K562 (cell line): ENCODE measurements at regions not wholly inside any gene's neighbourhood (a gene's known extent, or its start where the extent isn't known, plus 50 kb on each side); places are given as distances from the start of the nearest gene placed in this dataset.

Source experiments
- ATAC-seq: fragments of 200-7000 bp; cut with Tn5 transposase; 3 replicates; pipeline ENCODE4 v1.9.1; 2020; ENCODE audit warnings: moderate library complexity
- BruUV-seq: library from RNA; stranded (reverse); fragments of 400-500 nt; replicated peaks from 2 replicates; lab custom pipeline; 2021; lab: Mats Ljungman, UMichigan
- CTCF ChIA-PET: fragments of 300-600 bp; formaldehyde crosslinking; extraction: SDS; loops from one replicate; lab custom pipeline; 2021; ENCODE audit warnings: low intra/inter-chr PET ratio; lab: Yijun Ruan, JAX
- POLR2A ChIA-PET: fragments of 300-600, 350-650 bp; sonication (Branson Sonifier 250); formaldehyde crosslinking; extraction: SDS; loops from one replicate; lab custom pipeline; 2021; ENCODE audit warnings: antibody characterized with exemption, inconsistent platforms; lab: Yijun Ruan, JAX
- DNase-seq, 4 experiments: peaks; one replicate each; pipeline versions ENCODE4 v3.0.0 to v3.0.0-alpha.2; 2011 to 2018; ENCODE audit warnings: low spot score in 3 of 4, mixed read lengths in 3 of 4; ENCODE audit errors: extremely low read depth in 1 of 4
- FAIRE-seq: peaks from 2 replicates; lab custom pipeline; 2011; peaks lifted over from hg19 to GRCh38; lab: Jason Lieb, UNC
- H2AFZ ChIP-seq: 2 replicates; pipeline ENCODE4 v1.6.0; 2011; ENCODE audit warnings: low read depth, low read length, control low read depth, inconsistent platforms
- H3K27ac ChIP-seq: fragments of 200-600 bp; 3 replicates; pipeline ENCODE4 v1.8.0; 2011; ENCODE audit warnings: low read depth, mild to moderate bottlenecking, control low read depth, inconsistent platforms, low read length, moderate library complexity, mixed read lengths; ENCODE audit errors: extremely low read depth
- H3K27me3 ChIP-seq, 2 experiments: fragments of 300-600 bp in 1 of 2; 2 replicates in 1 of 2; 3 replicates in 1 of 2; pipeline versions ENCODE4 v1.6.0 to v1.8.0; 2011; ENCODE audit warnings: inconsistent platforms in 2 of 2, low read length in 2 of 2, mild to moderate bottlenecking in 1 of 2, mixed read lengths in 1 of 2, moderate library complexity in 1 of 2; ENCODE audit not compliant: control insufficient read depth in 2 of 2, insufficient read depth in 2 of 2
- H3K36me3 ChIP-seq: fragments of 300-600 bp; 3 replicates; pipeline ENCODE4 v1.8.0; 2011; ENCODE audit warnings: mild to moderate bottlenecking, low read length, inconsistent platforms; ENCODE audit not compliant: control insufficient read depth, insufficient read depth
- H3K4me1 ChIP-seq, 2 experiments: fragments of 200-600 bp in 1 of 2; replicated peaks in 1 of 2; 2 replicates in 1 of 2; 3 replicates in 1 of 2; pipeline versions ENCODE4 v1.5.1 to v1.8.0; 2011; ENCODE audit warnings: inconsistent platforms in 2 of 2, low read length in 2 of 2, mild to moderate bottlenecking in 1 of 2, mixed read lengths in 1 of 2, moderate library complexity in 1 of 2; ENCODE audit not compliant: control insufficient read depth in 2 of 2, insufficient read depth in 2 of 2
- H3K4me2 ChIP-seq: 2 replicates; pipeline ENCODE4 v1.6.1; 2011; ENCODE audit warnings: low read length, control low read depth, inconsistent platforms, mixed read lengths; ENCODE audit not compliant: insufficient read depth
- H3K4me3 ChIP-seq: fragments of 200-600 bp; sonication (generic), shearing (Covaris generic); 2 replicates; pipeline ENCODE4 v1.5.1; 2016; ENCODE audit warnings: control low read depth, inconsistent platforms
- H3K79me2 ChIP-seq: fragments of 200-600 bp; 3 replicates; pipeline ENCODE4 v1.8.0; 2011; ENCODE audit warnings: low read length, inconsistent platforms; ENCODE audit not compliant: control insufficient read depth, insufficient read depth
- H3K9ac ChIP-seq, 2 experiments: 2 replicates each; pipeline versions ENCODE4 v1.6.0 to v1.6.1; 2011; ENCODE audit warnings: low read depth in 2 of 2, low read length in 2 of 2, control low read depth in 1 of 2, inconsistent platforms in 1 of 2, mild to moderate bottlenecking in 1 of 2, mixed read lengths in 1 of 2; ENCODE audit not compliant: insufficient read depth in 1 of 2
- H3K9me1 ChIP-seq: one replicate; pipeline ENCODE4 v1.6.0; 2011; ENCODE audit warnings: inconsistent platforms, mild to moderate bottlenecking, low read length, moderate library complexity; ENCODE audit not compliant: control insufficient read depth, insufficient read depth
- H3K9me3 ChIP-seq: replicated peaks from 2 replicates; pipeline ENCODE4 v1.5.1; 2011; ENCODE audit warnings: low read depth, low read length, inconsistent platforms; ENCODE audit not compliant: control insufficient read depth, insufficient read depth
- H4K20me1 ChIP-seq: replicated peaks from 2 replicates; pipeline ENCODE4 v1.6.1; 2011; ENCODE audit warnings: low read length, inconsistent platforms, mixed read lengths; ENCODE audit not compliant: control insufficient read depth, insufficient read depth
- E2F5 ChIP-seq: sonication (generic); formaldehyde crosslinking; IDR thresholded peaks from 2 replicates; pipeline ENCODE4 v1.8.0; 2022; ENCODE audit warnings: mild to moderate bottlenecking, missing genetic modification reagents
- ZNF12 ChIP-seq: sonication (generic); formaldehyde crosslinking; IDR thresholded peaks from 2 replicates; pipeline ENCODE4 v1.4.0; 2020; ENCODE audit warnings: mild to moderate bottlenecking, missing genetic modification reagents
- WGBS: fragments of 100-300 bp; shearing (Covaris generic); methylation state at CpG from one replicate; pipeline ENCODE4 v1.1.6; 2016; ENCODE audit warnings: low coverage, mixed read lengths; ENCODE audit not compliant: insufficient coverage; ENCODE audit errors: missing lambda C conversion rate; 5-methylcytosine and 5-hydroxymethylcytosine counted together
- in situ Hi-C: fragments of 300-500 bp; cut with MboI; formaldehyde crosslinking; loops from 4 replicates; pipeline ENCODE4 v1.15.0; 2018; ENCODE audit warnings: inconsistent platforms, mixed read lengths
- intact Hi-C: fragments of 100-400 bp; cut with micrococcal nuclease; formaldehyde crosslinking; loops from 2 replicates; pipeline ENCODE4 v1.14.2; 2022
- TF ChIP-seq, protein P1 (sequence below): fragments of 450-650 bp; formaldehyde crosslinking; IDR thresholded peaks from 2 replicates; pipeline ENCODE4 v1.4.0; 2022; ENCODE audit warnings: missing genetic modification characterization

DNA sequence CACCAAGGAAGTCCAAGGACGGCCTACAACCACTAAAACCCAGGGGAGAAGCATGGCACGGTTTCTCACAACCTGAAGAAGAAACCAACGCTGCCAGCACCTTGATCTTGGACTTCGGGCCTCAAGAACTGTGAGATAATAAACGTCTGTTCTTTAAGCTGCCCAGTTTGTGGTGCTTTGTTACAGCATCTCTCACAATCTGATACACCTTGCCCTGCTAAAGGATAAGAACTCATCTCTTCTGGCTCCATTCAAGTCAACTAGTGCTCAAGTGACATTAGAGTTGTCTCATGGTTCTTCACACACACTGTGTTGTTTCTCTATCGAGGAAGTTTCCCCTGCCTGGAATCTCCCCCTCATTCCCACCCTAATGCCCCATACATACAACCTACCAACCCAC, 314.4 kb upstream of the RUNX1 start:
- in situ Hi-C loops, result no loop called here
- POLR2A ChIA-PET, result no interaction called here

More for the DNA sequence above, 314.4 kb upstream of the RUNX1 start:
- FAIRE-seq (no peak), DNase-seq (no peak), ATAC-seq (no peak)
- Histone ChIP-seq H2AFZ (no peak overlapping the region), H3K4me3 (no peak overlapping the region), H3K4me1 (no peaks in the 10 kb centered on the region), H3K9me1 (no peaks in the 10 kb centered on the region), H3K27ac (no peak overlapping the region), H3K36me3 (no peaks in the 10 kb centered on the region), H3K27me3 (no peaks in the 10 kb centered on the region), H3K79me2 (no peaks in the 10 kb centered on the region), H3K9ac (no peak overlapping the region), H3K4me2 (no peak overlapping the region), H4K20me1 (no peaks in the 10 kb centered on the region), H3K9me3 (no peaks in the 10 kb centered on the region)
- WGBS, result 9% methylated on average over 6 of the region's 6 CpGs
- peak; percentile 95 for TF ChIP-seq ZNF12
- TF ChIP-seq, protein P1, sequence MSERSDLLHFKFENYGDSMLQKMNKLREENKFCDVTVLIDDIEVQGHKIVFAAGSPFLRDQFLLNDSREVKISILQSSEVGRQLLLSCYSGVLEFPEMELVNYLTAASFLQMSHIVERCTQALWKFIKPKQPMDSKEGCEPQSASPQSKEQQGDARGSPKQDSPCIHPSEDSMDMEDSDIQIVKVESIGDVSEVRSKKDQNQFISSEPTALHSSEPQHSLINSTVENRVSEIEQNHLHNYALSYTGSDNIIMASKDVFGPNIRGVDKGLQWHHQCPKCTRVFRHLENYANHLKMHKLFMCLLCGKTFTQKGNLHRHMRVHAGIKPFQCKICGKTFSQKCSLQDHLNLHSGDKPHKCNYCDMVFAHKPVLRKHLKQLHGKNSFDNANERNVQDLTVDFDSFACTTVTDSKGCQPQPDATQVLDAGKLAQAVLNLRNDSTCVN (CRISPR knock-in tag), result no peak
- TF ChIP-seq E2F5, result no peak
- CTCF ChIA-PET, result no interaction called here
- no TSS peak for BruUV-seq
- intact Hi-C loops, result no loop called here
